Heart left ventricle (tissue), 13 donors: ENCODE measurements at regions not wholly inside any gene's neighbourhood (a gene's known extent, or its start where the extent isn't known, plus 50 kb on each side); places are given as distances from the start of the nearest gene placed in this dataset.

ENCODE experiments used
- POLR2A ChIP-seq, 2 donors: fragments of 450-650 bp; IDR thresholded peaks; one replicate each; pipeline ENCODE4 v1.6.1; 2017; ENCODE audit warnings: antibody characterized with exemption in 2 of 2, mild to moderate bottlenecking in 2 of 2, moderate library complexity in 2 of 2
- TF ChIP-seq, protein P1 (sequence below), 12 donors: fragments of 200-600 bp; sonication (generic) in 4 of 12; IDR thresholded peaks; one replicate each; pipeline versions ENCODE4 v1.5.0 to v1.8.0; 2018 to 2022; ENCODE audit warnings: antibody characterized with exemption in 12 of 12, mild to moderate bottlenecking in 5 of 12
- donor health status: ischemic (EF 13 %, LVEDD 7.1; RV severe dilation, severe dysfunction).
- donor health status: DM: no; HTN: yes; CAD: no.
- donor health status: DM: no; HTN: no; CAD: no.
- donor health status: ischemic (EF 25% LVEDD 6.9; RV normal size, moderate dysfunction).
- donor health status: ischemic (EF 25% LVEDD 5.7; RV mildly dilated, moderate dysfunction).
- donor health status: ischemic (EF 35%, LVEDD 5.7; RV mildly dilated, moderate dysfunction).
- donor health status: nonischemic (EF 11% LVEDD 7.7; RV severe dilation, severe dysfunction).
- donor health status: DM: yes; HTN: yes; CAD: no.
- donor health status: PGD.
- donor health status: ischemic (EF 29% LVEDD 5.4; RV normal size, mild dysfunction).
- donor health status: nonischemic (EF 23%, LVEDD 6.1; RV moderate dilation, normal function).

GRCh38 chr4:16294455-16294854 lies 68.2 kb upstream of the TAPT1 start:
- no peak for TF ChIP-seq POLR2A (IDR thresholded peaks at IDR 0.05)
- TF ChIP-seq, protein P1, sequence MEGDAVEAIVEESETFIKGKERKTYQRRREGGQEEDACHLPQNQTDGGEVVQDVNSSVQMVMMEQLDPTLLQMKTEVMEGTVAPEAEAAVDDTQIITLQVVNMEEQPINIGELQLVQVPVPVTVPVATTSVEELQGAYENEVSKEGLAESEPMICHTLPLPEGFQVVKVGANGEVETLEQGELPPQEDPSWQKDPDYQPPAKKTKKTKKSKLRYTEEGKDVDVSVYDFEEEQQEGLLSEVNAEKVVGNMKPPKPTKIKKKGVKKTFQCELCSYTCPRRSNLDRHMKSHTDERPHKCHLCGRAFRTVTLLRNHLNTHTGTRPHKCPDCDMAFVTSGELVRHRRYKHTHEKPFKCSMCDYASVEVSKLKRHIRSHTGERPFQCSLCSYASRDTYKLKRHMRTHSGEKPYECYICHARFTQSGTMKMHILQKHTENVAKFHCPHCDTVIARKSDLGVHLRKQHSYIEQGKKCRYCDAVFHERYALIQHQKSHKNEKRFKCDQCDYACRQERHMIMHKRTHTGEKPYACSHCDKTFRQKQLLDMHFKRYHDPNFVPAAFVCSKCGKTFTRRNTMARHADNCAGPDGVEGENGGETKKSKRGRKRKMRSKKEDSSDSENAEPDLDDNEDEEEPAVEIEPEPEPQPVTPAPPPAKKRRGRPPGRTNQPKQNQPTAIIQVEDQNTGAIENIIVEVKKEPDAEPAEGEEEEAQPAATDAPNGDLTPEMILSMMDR (IDR thresholded peaks at IDR 0.05), result no peak
